LNCaP clone FGC (cell line): ENCODE measurements at regions not wholly inside any gene's neighbourhood (a gene's known extent, or its start where the extent isn't known, plus 50 kb on each side); places are given as distances from the start of the nearest gene placed in this dataset.
"Not testable (repeated sequence)": the region's sequence is repeated elsewhere in the genome, so short reads cannot be mapped to it uniquely, and the experiment has no call there.

Experiments used
- DNase-seq: peaks from one replicate; pipeline ENCODE4 v3.0.0-alpha.2; 2011; ENCODE audit warnings: low read depth
- H3K4me3 ChIP-seq: 2 replicates; pipeline ENCODE4 v1.5.1; 2011; ENCODE audit warnings: mild to moderate bottlenecking, low read depth, low read length, control low read depth
- TF ChIP-seq, protein P1 (sequence below): IDR thresholded peaks from 2 replicates; pipeline ENCODE4 v1.5.1; 2012; ENCODE audit warnings: mild to moderate bottlenecking; ENCODE audit not compliant: control insufficient read depth, insufficient read depth; ENCODE audit errors: extremely low read depth

DNA sequence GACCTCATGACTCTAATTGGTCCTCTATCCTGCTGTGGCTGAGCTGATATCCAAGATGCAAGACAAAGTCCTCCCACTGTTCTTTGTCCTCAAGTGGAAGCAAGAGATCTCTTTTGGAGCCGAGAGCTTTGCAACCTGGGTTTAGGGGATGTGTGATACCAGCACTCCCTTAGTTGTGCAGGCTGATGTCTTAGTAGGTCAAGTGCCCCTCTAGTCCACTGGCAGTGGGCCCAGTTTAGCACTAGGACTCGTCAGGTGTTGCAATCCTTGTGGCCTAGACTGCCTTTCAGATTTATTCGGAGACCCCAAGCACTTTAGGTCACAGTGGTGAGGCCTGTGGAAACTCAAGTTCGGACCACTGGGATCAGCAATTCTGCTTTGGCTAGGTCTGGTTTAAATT lies 64.0 kb downstream of the GPRASP3 start:
- DNase-seq = no peak
- no peak overlapping the region for H3K4me3 ChIP-seq
- TF ChIP-seq, protein P1, sequence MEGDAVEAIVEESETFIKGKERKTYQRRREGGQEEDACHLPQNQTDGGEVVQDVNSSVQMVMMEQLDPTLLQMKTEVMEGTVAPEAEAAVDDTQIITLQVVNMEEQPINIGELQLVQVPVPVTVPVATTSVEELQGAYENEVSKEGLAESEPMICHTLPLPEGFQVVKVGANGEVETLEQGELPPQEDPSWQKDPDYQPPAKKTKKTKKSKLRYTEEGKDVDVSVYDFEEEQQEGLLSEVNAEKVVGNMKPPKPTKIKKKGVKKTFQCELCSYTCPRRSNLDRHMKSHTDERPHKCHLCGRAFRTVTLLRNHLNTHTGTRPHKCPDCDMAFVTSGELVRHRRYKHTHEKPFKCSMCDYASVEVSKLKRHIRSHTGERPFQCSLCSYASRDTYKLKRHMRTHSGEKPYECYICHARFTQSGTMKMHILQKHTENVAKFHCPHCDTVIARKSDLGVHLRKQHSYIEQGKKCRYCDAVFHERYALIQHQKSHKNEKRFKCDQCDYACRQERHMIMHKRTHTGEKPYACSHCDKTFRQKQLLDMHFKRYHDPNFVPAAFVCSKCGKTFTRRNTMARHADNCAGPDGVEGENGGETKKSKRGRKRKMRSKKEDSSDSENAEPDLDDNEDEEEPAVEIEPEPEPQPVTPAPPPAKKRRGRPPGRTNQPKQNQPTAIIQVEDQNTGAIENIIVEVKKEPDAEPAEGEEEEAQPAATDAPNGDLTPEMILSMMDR = no peak

DNA sequence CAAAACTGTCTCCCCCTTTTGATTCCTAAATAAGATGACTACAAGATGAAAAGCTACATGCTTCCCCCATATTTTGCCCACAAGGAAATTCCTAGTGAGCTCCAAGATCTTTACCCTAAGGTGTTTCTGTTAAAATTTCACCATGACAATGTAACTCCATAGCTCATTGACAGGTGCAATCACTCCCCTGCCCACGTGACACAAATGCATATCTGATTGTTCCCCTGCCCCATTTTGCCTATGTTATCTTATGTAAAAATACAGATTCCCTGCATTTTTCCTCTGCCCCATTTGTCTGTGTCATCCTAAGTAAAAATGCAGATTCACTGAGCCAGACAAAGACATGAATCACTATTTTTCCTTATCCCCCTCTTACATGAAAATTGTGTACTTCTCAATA lies 66.7 kb downstream of the GPRASP3 start:
- DNase-seq = no peak
- TF ChIP-seq, protein P1 = no peak
- no peak overlapping the region for H3K4me3 ChIP-seq

DNA sequence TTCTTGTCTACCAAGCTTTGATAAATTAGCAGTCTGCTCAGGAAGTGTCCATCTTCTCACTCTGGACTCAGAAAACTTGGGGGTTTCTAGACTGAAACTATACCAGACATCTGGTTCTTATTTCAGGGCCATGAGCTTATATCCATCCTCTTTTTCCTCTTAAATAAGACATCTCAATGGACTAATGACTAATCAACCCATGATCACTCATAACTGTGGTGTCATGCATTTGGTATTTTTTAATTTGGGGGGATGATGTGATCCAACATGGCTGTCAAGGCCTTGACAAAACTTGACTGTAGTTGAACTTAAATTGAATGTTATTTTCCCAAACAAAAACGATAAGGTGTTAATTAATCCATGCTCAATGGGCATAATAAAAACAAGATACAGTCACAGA lies 87.8 kb downstream of the GPRASP3 start:
- TF ChIP-seq, protein P1 = no peak
- H3K4me3 ChIP-seq = no peak overlapping the region
- no peak for DNase-seq

DNA sequence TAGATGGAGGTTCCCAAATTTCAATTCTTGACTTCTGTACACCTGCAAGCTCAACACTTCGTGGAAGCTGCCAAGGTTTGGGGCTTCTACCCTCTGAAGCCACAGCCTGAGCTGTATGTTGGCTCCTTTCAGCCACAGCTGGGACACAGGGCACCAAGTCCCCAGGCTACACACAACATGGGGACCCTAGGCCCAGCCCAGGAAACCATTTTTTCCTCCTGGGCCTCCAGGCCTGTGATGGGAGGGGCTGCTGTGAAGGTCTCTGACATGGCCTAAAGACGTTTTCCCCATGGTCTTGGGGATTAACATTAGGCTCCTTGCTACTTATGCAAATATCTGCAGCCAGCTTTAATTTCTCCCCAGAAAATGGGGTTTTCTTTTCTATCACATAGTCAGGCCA lies 97.7 kb downstream of the GPRASP3 start:
- not testable (repeated sequence) for DNase-seq

DNA sequence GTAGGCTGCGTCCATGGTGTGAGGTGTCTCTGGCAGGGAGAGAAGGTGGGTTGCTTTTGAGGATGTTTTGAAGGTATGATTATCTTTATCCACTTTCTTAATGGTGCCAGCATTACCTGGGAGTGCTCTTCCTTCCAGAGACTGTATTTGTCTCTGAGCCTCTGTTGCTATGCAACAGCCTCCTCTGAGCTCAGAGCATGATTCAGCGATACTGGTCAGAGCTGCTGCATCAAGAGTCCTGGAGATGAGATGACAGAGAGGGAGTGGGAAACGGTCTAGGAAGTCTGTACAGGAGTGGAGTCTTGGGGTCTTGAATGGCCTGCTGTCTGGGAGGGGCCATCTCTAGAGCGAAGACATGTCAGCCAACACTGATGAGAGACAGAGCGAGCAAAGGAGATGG lies 104.4 kb upstream of the RAB40AL start:
- DNase-seq = no peak
- H3K4me3 ChIP-seq = no peak overlapping the region
- TF ChIP-seq, protein P1 = no peak

More for the DNA sequence above, 97.7 kb downstream of the GPRASP3 start:
- H3K4me3 ChIP-seq = not testable (repeated sequence)

DNA sequence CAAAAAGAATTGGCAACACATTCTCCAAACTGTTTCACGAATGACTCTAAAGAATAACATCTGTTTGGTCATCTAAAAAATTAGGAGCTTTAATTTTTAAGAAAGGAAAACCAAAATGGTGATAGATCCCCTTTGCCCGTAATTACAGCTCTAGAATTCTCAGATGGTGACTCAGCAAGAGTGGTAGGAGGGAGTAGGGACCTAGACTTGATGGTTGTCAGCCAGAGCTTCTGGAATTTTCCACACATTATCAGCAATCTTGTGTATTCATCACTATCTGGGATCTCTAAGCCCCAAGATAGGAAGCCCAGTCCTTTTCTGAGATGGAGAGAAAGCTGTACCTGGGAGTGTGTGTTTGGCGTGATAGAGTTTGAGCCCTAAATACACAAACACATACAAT lies 103.9 kb upstream of the RAB40AL start:
- no peak overlapping the region for H3K4me3 ChIP-seq
- TF ChIP-seq, protein P1 = no peak
- no peak for DNase-seq

DNA sequence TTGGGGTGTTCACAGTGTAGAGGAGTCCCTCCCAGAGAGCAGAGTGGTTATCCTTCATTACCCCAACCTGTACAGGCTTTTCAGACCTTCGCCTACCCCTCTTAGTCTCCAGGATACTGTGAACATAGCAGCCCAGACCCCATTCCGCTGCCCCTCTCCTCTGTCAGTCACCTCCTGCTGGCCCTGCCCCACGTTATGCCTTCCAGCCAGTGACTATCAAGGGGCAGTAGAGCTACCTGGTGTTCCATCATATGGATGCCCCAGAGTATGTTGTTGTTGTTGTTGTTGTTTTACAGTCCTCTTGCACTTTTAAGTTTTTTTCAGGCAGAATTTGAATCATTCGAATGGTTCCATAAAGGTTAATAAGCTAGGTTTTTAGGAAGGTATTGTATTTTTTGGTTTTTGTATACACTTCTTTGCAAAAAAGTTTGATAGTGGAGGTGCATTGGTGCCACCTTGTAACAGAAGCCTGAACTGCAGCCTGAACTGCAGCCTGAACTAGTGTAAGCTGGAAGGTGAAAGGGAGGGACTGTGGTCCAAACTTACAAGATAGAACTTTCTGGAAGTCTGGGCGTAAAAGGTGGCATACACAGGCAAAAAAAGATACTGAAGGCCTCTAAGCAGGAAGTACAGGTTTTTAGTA lies 101.4 kb upstream of the RAB40AL start:
- no peak for DNase-seq
- no peak overlapping the region for H3K4me3 ChIP-seq
- TF ChIP-seq, protein P1 = peak; percentile 59
